GM12872 (cell line): ENCODE measurements at regions not wholly inside any gene's neighbourhood (a gene's known extent, or its start where the extent isn't known, plus 50 kb on each side); places are given as distances from the start of the nearest gene placed in this dataset.

Source experiments
- TF ChIP-seq, protein P1 (sequence below): IDR thresholded peaks from 3 replicates; pipeline ENCODE4 v1.5.1; 2011; ENCODE audit warnings: low read depth, mild to moderate bottlenecking, low read length, moderate library complexity; ENCODE audit not compliant: insufficient read depth

DNA sequence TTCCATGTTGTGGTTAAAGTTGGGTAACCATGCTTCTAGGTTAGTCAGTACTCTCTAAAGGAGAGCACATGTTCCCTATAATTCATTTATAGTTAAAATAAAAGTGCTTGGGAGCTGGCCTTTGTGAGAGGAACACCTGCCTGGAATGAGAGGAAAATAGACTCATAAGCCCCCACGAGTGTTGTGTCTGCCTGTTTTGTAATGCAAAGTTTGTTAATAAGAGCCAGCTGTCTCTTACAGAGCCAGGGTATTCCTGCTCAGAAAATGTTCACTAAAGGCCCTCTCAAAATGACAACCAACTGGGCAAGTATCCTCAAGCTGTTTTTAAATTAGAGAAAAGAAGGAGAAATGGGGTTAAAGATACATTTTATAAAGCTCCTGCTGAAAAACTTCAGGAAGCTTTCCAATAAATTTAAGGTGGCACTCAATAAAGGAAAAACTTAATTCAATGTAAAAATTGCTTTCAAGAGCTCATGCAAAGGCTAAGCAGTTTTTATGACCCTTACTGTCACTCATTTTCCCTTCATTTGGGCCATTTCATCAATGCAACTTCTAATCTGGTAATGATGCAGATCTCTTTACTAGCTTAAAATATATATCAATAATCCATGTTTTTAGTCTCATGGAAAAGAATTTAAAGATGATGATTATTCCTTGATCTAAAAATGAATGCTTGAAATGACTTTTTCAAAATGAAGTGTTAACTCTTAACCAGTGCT is 793.6 kb downstream of the STPG2 start:
- TF ChIP-seq, protein P1, sequence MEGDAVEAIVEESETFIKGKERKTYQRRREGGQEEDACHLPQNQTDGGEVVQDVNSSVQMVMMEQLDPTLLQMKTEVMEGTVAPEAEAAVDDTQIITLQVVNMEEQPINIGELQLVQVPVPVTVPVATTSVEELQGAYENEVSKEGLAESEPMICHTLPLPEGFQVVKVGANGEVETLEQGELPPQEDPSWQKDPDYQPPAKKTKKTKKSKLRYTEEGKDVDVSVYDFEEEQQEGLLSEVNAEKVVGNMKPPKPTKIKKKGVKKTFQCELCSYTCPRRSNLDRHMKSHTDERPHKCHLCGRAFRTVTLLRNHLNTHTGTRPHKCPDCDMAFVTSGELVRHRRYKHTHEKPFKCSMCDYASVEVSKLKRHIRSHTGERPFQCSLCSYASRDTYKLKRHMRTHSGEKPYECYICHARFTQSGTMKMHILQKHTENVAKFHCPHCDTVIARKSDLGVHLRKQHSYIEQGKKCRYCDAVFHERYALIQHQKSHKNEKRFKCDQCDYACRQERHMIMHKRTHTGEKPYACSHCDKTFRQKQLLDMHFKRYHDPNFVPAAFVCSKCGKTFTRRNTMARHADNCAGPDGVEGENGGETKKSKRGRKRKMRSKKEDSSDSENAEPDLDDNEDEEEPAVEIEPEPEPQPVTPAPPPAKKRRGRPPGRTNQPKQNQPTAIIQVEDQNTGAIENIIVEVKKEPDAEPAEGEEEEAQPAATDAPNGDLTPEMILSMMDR: no peak

DNA sequence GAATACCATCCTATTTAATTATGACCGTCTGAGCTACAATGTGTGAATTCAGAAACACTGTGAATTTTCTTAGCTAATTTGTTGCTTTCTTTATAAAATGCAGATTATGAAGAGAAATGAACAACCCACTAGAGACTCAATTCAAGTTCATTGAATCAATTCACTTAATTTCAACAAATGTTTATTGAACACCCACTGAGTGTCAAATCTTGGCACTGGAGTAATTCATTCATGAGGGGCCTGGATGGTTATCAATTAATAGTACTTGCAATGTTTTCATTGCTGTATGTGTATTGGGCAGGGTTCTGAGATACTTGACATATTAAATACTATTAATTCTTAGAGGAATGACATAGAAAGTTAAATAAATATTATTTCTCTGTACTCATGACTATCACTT is 789.4 kb downstream of the STPG2 start:
- TF ChIP-seq, protein P1: no peak

DNA sequence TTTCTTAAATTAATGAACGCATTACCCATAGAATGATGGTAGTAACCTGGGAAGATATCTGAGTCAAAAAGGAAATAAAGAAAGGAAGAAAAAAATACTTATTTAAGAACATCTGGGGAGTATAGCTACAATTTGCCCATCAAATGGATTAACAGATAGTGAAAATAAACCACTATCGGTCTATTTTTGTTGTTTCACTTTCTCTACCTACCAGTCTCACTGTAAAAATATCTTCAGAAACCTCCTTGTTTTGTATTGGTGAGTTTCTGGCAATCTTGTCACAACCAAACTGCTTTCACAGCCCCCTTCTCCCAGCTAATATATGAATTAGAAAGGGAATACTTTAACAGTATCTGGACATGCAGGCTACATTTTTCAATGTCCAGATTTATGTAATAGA is 783.5 kb downstream of the STPG2 start:
- TF ChIP-seq, protein P1: no peak

DNA sequence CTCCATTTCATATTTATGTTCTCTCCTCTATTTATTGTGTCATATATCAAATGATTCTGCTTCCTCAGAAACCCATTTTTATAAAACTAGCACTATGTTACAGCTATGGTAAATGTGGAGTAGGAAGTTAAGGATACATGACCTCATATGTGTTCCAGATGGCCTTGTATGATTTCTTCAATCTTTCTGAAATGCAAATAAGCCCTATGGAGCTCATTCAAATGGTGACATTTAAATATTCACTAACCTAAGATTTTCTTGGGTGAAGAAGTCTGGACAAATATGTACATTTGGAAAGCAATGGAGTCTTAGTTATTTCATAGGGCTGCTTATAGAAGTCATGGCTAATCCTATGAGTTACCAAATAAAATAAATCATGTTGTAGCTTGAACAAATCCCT is 782.5 kb downstream of the STPG2 start:
- TF ChIP-seq, protein P1: no peak

DNA sequence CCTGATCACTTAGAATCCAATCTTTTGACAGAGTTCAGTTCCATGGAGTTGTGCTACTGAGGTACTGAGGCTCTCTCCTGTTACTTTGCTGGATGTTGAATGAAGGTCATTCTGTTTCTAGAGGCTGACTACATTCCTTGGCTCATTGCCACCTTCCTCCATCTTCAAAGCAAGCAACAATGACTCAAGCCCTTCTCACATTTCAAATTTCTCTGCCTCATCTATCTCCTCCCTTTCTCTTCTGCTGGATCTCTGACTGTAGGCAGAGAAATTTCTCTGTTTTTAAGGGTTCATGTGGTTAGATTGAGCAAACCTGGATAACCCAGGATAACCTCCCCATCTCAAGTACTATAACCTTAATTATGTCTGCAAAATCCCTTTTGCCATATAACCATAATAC is 775.4 kb downstream of the STPG2 start:
- TF ChIP-seq, protein P1: no peak

DNA sequence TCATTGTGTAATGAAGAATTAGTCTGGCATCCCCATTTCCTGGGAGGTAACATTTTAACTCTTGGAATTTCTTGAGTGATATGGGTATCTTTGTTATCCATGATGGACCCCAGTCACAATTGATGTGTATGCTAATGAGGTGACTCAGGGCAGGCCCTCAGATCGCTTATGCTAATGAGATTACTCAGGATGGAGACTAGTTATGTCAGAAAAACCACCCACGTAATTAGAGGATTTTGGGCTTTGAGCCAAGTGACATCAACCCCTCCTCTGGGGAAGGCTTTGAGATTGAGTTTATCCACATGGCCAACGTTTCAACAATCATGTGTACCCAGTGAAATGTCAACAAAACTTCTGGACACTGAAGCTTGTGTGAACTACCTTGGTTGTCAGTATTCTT is 772.7 kb downstream of the STPG2 start:
- TF ChIP-seq, protein P1: no peak

DNA sequence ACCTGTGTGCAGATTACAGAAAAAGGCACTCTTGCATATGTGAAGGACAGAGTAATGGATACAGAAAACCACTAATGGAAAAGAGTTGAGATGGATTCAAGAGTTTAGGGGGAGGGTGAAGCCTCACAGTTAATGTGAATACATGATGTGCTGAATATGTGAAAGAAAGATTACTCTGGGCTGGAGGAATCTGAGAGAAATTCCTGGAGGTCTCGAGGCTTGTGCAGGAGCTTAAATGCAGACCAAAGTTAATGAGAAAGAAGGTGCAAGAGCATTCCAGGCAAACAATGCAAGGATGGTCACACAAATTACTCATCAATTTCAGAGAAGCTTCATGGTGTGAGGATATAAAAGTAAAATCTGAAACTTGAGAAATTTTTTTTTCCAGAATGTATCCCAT is 768.8 kb downstream of the STPG2 start:
- TF ChIP-seq, protein P1: no peak
